ENCODE measurements at regions not wholly inside any gene's neighbourhood (a gene's known extent, or its start where the extent isn't known, plus 50 kb on each side); places are given as distances from the start of the nearest gene placed in this dataset.

- H3K27ac Mint-ChIP-seq (ENCODE audit: unreplicated experiment), result no peak overlapping the region
- H3K4me1 Mint-ChIP-seq, result peaks cover 9% of the 10 kb centered on the region
- DNase-seq (ENCODE audit: low read depth, low spot score), result no peak
- peaks cover 56% of the 10 kb centered on the region for H3K27me3 Mint-ChIP-seq (ENCODE audit: low read depth)
- no peak overlapping the region for H3K4me3 Mint-ChIP-seq
- no peaks in the 10 kb centered on the region for H3K9me3 Mint-ChIP-seq
- TF ChIP-seq CTCF (conservative IDR thresholded peaks at IDR 0.05), result no peak
- H3K36me3 Mint-ChIP-seq (ENCODE audit: low read depth), result no peaks in the 10 kb centered on the region
These were observed 115.7 kb downstream of the TLE3 start for GRCh38 chr15:69982037-69982436.

GRCh38 chr15:69983696-69984265, 113.9 kb downstream of the TLE3 start:
- Mint-ChIP-seq H3K36me3 (ENCODE audit: low read depth) (no peaks in the 10 kb centered on the region), H3K4me3 (no peak overlapping the region), H3K4me1 (peaks cover 9% of the 10 kb centered on the region), H3K27me3 (ENCODE audit: low read depth) (peaks cover 56% of the 10 kb centered on the region), H3K9me3 (no peaks in the 10 kb centered on the region), H3K27ac (ENCODE audit: unreplicated experiment) (no peak overlapping the region)
- DNase-seq (ENCODE audit: low read depth, low spot score), result no peak
- no peak for TF ChIP-seq CTCF (conservative IDR thresholded peaks at IDR 0.05)

- Mint-ChIP-seq H3K4me1 (peaks cover 16% of the 10 kb centered on the region), H3K9me3 (no peaks in the 10 kb centered on the region), H3K27ac (ENCODE audit: unreplicated experiment) (no peak overlapping the region), H3K4me3 (no peak overlapping the region), H3K27me3 (ENCODE audit: low read depth) (peaks cover 45% of the 10 kb centered on the region), H3K36me3 (ENCODE audit: low read depth) (no peaks in the 10 kb centered on the region)
- no peak for TF ChIP-seq CTCF (conservative IDR thresholded peaks at IDR 0.05)
- DNase-seq (ENCODE audit: low read depth, low spot score), result no peak
These were observed 109.9 kb downstream of the TLE3 start for GRCh38 chr15:69987492-69988489.

GRCh38 chr15:69988541-69989225, 109.0 kb downstream of the TLE3 start:
- Mint-ChIP-seq H3K27ac (ENCODE audit: unreplicated experiment) (no peak overlapping the region), H3K27me3 (ENCODE audit: low read depth) (peaks cover 39% of the 10 kb centered on the region), H3K36me3 (ENCODE audit: low read depth) (no peaks in the 10 kb centered on the region), H3K4me3 (no peak overlapping the region), H3K9me3 (no peaks in the 10 kb centered on the region), H3K4me1 (peaks cover 16% of the 10 kb centered on the region)
- no peak for DNase-seq (ENCODE audit: low read depth, low spot score)
- no peak for TF ChIP-seq CTCF (conservative IDR thresholded peaks at IDR 0.05)

GRCh38 chr15:69990566-69991421, 106.9 kb downstream of the TLE3 start:
- no peaks in the 10 kb centered on the region for H3K9me3 Mint-ChIP-seq
- H3K36me3 Mint-ChIP-seq (ENCODE audit: low read depth), result no peaks in the 10 kb centered on the region
- TF ChIP-seq CTCF (conservative IDR thresholded peaks at IDR 0.05), result no peak
- no peak overlapping the region for H3K4me3 Mint-ChIP-seq
- H3K4me1 Mint-ChIP-seq, result peaks cover 16% of the 10 kb centered on the region
- H3K27ac Mint-ChIP-seq (ENCODE audit: unreplicated experiment), result no peak overlapping the region
- H3K27me3 Mint-ChIP-seq (ENCODE audit: low read depth), result peaks cover 35% of the 10 kb centered on the region
- no peak for DNase-seq (ENCODE audit: low read depth, low spot score)
